Adipocyte (in vitro differentiated cells): ENCODE measurements at regions not wholly inside any gene's neighbourhood (a gene's known extent, or its start where the extent isn't known, plus 50 kb on each side); places are given as distances from the start of the nearest gene placed in this dataset.

Source experiments
- DNase-seq: peaks from one replicate; pipeline ENCODE4 v3.0.0-alpha.2; 2015; ENCODE audit warnings: low read depth
- H3K27me3 ChIP-seq: replicated peaks from 2 replicates; pipeline ENCODE4 v1.7.0; 2013; ENCODE audit warnings: mild to moderate bottlenecking, low read length, moderate library complexity; ENCODE audit not compliant: control insufficient read depth, insufficient read depth
- H3K36me3 ChIP-seq: 2 replicates; pipeline ENCODE4 v1.7.0; 2013; ENCODE audit warnings: low read length, mild to moderate bottlenecking, moderate library complexity; ENCODE audit not compliant: control insufficient read depth, insufficient read depth, severe bottlenecking
- H3K4me1 ChIP-seq: 2 replicates; pipeline ENCODE4 v1.7.0; 2013; ENCODE audit warnings: mild to moderate bottlenecking, low read length, moderate library complexity; ENCODE audit not compliant: control insufficient read depth, insufficient read depth
- H3K4me3 ChIP-seq: 2 replicates; pipeline ENCODE4 v1.7.0; 2013; ENCODE audit warnings: mild to moderate bottlenecking, low read length, moderate library complexity
- H3K9ac ChIP-seq: 2 replicates; pipeline ENCODE4 v1.7.0; 2013; ENCODE audit warnings: mild to moderate bottlenecking, low read length, moderate library complexity
- H3K9me3 ChIP-seq: 2 replicates; pipeline ENCODE4 v1.7.0; 2013; ENCODE audit warnings: mild to moderate bottlenecking, low read length, moderate library complexity; ENCODE audit not compliant: control insufficient read depth

DNA sequence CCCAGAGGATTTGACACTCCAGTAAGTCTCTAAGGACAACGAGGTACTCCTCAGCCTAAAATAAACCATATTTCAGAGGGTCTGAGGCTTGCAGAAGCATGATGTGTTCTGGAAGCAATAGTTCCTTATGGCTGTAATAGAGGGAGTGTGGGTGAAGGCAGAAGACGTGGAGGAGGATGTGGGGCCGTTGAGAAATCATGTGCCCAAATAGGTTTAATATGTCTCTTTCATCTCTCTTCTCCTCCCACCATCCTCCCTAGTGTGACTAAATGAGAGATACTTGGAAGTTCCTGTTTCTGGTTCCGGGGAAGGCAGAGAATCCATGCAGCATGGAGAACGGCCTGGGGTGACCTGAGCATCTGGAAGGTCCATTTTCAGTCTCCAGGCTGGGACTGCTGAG lies 174.0 kb upstream of the RSPO3 start:
- no peak overlapping the region for H3K4me3 ChIP-seq
- H3K36me3 ChIP-seq: no peaks in the 10 kb centered on the region
- H3K9ac ChIP-seq: no peak overlapping the region
- H3K9me3 ChIP-seq: no peaks in the 10 kb centered on the region
- no peak for DNase-seq
- no peaks in the 10 kb centered on the region for H3K27me3 ChIP-seq
- H3K4me1 ChIP-seq: peaks cover 30% of the 10 kb centered on the region

DNA sequence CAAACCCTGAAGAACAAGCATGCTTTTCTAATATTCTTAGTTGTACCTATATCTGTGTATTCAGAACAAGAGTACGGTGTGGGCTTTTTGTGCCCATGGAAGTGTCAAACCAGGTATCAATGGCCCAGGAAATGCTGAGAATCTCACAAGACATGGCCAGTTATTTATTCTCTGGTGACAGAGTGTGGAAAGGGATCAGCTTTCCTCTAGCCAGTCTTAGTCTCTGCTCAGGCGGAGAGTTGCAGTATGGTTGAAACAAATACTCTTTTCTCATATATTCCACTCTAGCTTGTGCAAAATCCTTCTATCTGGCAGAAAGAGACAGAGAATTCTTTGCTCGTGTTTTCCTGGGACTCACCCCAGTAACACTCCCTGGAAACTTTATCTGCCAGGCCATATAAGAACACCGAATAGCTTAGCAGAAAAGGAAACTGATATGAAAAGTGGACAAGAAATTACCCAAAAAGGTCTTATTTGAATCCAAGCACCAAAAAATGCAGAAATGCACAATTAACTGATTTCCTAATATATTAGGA lies 173.3 kb upstream of the RSPO3 start:
- H3K27me3 ChIP-seq: no peaks in the 10 kb centered on the region
- no peak for DNase-seq
- no peak overlapping the region for H3K4me3 ChIP-seq
- no peaks in the 10 kb centered on the region for H3K9me3 ChIP-seq
- H3K4me1 ChIP-seq: peaks cover 30% of the 10 kb centered on the region
- H3K36me3 ChIP-seq: no peaks in the 10 kb centered on the region
- H3K9ac ChIP-seq: peak overlapping the region; percentile 15

DNA sequence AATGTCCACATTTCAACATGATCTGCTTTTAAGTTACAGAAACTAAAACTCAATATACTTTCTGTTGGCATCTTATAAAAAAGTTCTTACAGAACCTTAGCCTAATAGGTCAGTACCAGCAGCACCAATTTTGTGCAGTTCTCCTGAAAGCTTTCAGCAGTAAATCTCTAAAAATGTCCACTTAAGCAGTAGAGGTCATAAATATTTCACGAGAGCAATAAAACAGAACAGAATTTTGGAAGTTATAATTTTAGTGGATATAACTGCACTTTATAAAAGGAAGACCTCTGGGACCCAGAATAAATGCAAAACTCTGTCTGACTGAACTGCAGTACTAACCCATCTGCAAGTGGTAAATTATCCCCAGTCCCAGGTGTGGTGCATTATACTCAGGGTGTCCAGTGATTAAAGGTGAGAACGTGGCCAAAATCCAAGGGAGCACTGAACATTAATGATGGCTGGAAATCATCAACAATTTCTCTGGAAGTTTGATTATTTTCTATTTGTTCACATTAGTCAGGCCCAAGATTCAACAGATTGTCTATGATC lies 172.6 kb upstream of the RSPO3 start:
- Histone ChIP-seq H3K27me3 (no peaks in the 10 kb centered on the region), H3K9me3 (no peaks in the 10 kb centered on the region)

DNA sequence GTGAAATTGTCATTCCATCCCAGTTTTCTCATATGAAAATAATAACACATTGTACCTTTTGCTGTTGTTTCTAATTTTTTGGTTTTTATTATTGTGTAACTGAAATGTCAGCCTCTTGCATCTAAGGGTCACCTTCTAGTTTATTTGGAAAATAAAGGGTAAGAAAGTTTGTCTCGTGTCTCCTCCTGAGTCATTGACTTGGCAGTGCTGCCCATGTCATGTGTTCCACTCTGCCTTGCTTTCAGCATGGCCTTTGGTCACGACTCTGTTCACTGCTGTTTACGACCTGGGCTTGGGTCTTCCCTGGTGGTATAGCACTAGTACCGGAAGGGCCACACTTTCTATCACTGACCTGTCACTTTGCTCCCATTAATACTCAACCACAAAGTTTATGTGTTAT lies 171.4 kb upstream of the RSPO3 start:
- no peaks in the 10 kb centered on the region for H3K9me3 ChIP-seq
- peaks cover 30% of the 10 kb centered on the region for H3K4me1 ChIP-seq
- no peaks in the 10 kb centered on the region for H3K27me3 ChIP-seq
- no peaks in the 10 kb centered on the region for H3K36me3 ChIP-seq
- H3K4me3 ChIP-seq: no peak overlapping the region
- peak; percentile 29 for DNase-seq
- no peak overlapping the region for H3K9ac ChIP-seq

More for the DNA sequence above, 172.6 kb upstream of the RSPO3 start:
- no peak for DNase-seq
- H3K4me3 ChIP-seq: no peak overlapping the region
- no peaks in the 10 kb centered on the region for H3K36me3 ChIP-seq
- H3K9ac ChIP-seq: peak overlapping the region; percentile 15
- peaks cover 30% of the 10 kb centered on the region for H3K4me1 ChIP-seq

DNA sequence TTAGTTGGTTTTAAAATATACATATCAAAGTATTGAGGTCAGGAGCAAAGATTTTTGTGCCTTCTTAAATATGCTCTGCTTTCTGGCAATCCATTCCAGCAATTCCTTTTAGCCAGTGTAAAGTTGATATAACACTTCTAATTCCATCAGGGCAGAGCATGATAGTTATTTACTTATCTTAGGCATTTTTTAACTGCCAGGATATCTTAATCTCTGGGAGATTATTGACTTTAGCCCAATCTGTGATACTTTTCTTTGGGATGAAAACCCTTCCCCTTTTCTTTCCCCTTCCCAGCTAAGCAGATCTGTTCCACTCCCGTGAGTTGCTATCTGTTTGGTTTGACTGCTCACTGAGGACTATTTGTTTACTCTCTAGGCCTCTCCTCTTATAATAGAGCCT lies 168.7 kb upstream of the RSPO3 start:
- Histone ChIP-seq H3K4me1 (peaks cover 30% of the 10 kb centered on the region), H3K9ac (no peak overlapping the region), H3K9me3 (no peaks in the 10 kb centered on the region), H3K27me3 (no peaks in the 10 kb centered on the region), H3K36me3 (no peaks in the 10 kb centered on the region), H3K4me3 (no peak overlapping the region)
- DNase-seq: peak; percentile 7

DNA sequence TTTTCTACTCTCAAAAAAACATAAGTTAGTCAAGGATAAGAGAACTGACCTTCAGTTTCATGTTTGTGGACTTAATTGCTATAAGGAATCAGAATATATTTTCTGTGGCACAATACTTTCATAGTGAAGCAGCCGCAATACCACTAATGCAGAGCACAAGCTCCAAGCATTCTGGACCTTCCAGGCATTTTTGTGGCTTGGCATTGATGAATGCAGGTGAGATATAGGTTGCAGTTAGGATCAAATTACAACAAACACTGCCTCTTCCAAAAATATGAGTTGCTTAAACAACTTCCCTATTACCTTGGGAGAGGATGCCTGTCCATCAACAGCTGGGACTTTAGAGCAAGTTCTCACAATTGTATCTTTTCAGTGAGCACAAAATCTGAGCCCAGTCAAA lies 162.8 kb upstream of the RSPO3 start:
- Histone ChIP-seq H3K27me3 (no peaks in the 10 kb centered on the region), H3K36me3 (no peaks in the 10 kb centered on the region), H3K9ac (no peak overlapping the region), H3K9me3 (no peaks in the 10 kb centered on the region), H3K4me3 (no peak overlapping the region), H3K4me1 (no peaks in the 10 kb centered on the region)
- no peak for DNase-seq

DNA sequence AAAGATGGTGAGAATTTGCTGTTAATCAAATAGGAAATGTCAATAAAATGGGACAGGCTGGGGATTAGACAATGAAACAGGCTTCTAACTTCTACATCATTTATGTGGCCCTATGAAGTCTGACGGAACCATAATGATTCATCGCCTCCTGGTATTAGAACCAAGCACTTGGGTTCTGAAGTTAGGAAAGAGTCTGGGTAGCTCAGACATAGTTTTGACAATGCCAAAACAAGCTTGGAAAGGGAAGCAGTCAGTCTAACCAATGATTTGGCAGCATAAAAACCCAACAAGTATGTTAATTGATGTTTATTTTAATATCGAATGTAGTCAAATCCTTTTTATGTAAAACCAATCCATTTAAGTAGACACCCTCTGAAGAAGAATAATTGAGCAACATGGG lies 160.8 kb upstream of the RSPO3 start:
- peak; percentile 17 for DNase-seq
- H3K9me3 ChIP-seq: no peaks in the 10 kb centered on the region

DNA sequence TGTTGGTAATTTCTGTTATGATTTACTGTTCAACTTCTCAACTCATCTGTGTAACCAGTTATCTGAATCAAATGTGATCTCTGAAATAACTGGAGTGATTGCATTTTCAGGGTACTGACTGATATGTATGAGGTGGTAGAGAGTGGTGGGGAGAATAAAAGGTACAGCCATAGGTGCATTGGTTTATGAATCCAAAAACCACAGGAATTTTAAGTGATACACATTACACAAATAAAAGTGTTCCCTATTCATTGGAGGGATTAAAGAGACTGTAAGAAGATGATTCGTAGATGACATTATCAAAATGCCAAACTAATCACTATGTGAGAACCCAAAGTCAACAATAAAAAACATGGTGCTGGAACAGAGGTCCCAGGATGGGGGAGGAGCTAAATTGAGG lies 158.7 kb upstream of the RSPO3 start:
- no peaks in the 10 kb centered on the region for H3K9me3 ChIP-seq
- no peaks in the 10 kb centered on the region for H3K4me1 ChIP-seq
- no peaks in the 10 kb centered on the region for H3K27me3 ChIP-seq
- no peak for DNase-seq
- no peak overlapping the region for H3K4me3 ChIP-seq
- H3K36me3 ChIP-seq: no peaks in the 10 kb centered on the region
- H3K9ac ChIP-seq: no peak overlapping the region

More for the DNA sequence above, 160.8 kb upstream of the RSPO3 start:
- Histone ChIP-seq H3K4me1 (no peaks in the 10 kb centered on the region), H3K27me3 (no peaks in the 10 kb centered on the region), H3K9ac (no peak overlapping the region), H3K4me3 (no peak overlapping the region), H3K36me3 (no peaks in the 10 kb centered on the region)

DNA sequence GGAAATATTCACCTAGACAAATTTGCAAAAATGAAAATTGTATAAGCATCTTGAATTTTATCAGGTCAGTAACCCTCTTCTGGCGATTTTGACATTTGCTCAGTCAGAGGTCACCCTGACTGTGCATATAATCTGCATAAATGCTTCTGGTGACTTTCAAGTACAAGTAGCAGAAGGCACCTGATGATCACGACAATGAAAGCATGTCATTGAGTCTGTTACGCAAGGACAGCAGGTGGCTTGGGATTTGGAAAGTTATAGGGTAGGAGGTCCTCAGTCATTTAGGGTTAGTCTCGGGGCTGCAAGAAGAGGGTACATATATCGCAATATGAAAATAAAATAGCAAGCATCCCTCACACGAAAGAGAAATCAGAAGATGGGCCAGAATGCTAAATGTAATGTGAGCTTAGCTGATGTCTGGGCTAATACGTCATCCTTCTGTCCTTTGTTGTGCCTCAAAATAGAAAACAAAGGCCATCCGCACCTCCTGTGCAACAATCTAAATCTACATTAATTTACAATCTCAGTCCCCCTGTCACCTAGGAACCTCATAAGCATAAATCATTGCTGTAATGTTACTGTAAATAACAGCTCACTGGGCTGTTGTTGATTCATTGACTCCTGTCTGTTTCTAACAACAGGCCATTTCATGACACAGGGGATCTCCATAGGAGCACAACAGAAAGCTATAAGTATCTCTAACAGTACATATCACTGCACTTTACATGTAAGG lies 155.2 kb upstream of the RSPO3 start:
- Histone ChIP-seq H3K9ac (no peak overlapping the region), H3K4me3 (no peak overlapping the region), H3K27me3 (no peaks in the 10 kb centered on the region), H3K36me3 (no peaks in the 10 kb centered on the region), H3K9me3 (no peaks in the 10 kb centered on the region), H3K4me1 (no peaks in the 10 kb centered on the region)
- no peak for DNase-seq

DNA sequence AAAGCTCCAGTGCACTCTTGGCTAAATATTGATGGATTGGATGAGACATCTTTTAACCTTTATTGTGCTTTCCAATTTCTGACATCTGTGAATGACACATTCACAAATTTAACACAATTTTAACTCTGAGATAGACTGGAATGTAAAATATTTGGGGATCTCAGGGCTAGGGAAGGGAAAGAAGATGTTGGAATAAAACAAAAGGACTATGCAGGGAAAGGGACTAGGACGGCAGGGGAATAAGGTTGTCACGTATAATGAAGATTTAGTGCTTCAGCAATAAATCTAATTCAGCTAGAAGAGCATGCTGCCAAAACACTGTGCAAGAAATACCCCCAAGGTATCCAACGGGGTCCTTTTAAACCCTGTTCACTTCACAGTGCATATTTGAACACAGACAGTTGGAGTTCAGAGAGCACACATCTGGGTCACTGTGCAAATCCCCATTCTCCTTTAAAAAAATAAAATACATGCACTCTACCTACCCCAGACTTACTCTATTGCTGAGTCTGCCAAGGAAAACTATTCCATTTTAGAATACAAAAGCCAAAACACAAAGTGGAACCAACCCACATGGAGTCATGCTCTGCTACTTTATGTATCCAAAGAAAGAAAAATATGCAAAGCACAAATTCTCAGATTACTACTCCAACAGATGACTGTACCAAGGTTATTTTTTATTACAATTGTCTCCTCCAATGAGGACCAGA lies 151.0 kb upstream of the RSPO3 start:
- no peak overlapping the region for H3K9ac ChIP-seq
- no peaks in the 10 kb centered on the region for H3K27me3 ChIP-seq
- no peaks in the 10 kb centered on the region for H3K4me1 ChIP-seq
- H3K4me3 ChIP-seq: no peak overlapping the region
- H3K36me3 ChIP-seq: no peaks in the 10 kb centered on the region
- no peaks in the 10 kb centered on the region for H3K9me3 ChIP-seq
- peak; percentile 29 for DNase-seq

DNA sequence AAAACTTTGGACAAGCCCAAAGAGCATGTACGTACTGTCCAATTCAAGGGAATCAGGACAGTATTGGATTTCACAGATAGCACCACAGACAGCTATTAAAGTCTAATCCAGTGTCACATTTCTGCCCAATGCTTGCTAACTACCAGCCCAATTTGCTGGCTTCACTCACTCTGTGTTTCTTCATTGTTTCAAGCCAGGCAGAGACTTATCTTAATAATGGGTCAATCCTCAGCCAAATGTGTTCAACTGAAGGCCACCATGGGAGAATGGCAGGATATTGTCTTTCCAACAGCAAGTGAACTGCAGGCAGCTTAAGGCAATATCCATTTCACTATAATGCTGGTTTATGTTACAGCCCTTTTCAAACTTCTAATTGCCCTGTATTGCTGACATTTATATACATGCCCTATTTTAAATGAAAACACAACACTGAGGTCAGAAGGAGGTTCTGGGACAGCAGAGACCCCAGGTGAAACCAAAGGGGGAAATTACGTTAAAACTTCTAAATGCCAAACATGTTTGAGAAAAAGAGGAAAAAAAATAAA lies 142.1 kb upstream of the RSPO3 start:
- no peak for DNase-seq
- H3K9me3 ChIP-seq: peaks cover 8% of the 10 kb centered on the region
- no peaks in the 10 kb centered on the region for H3K4me1 ChIP-seq
- no peak overlapping the region for H3K4me3 ChIP-seq
- H3K27me3 ChIP-seq: no peaks in the 10 kb centered on the region
- no peaks in the 10 kb centered on the region for H3K36me3 ChIP-seq
- no peak overlapping the region for H3K9ac ChIP-seq
